ENCODE measurements at regions not wholly inside any gene's neighbourhood (a gene's known extent, or its start where the extent isn't known, plus 50 kb on each side); places are given as distances from the start of the nearest gene placed in this dataset.

GRCh38 chr14:104317492-104317805, 179.1 kb downstream of the KIF26A start:
- no peak overlapping the region for H3K27ac ChIP-seq (ENCODE audit: low read depth, low read length)
- H4K20me1 ChIP-seq (ENCODE audit: insufficient read depth): no peaks in the 10 kb centered on the region
- ATAC-seq (no peak), DNase-seq (ENCODE audit: low read depth, low spot score) (no peak)
- no peaks in the 10 kb centered on the region for H3K9me3 ChIP-seq (ENCODE audit: control insufficient read depth in 1 of 2, insufficient read depth in 1 of 2, low read depth in 1 of 2, low read length in 2 of 2)
- no peak overlapping the region for H3K4me2 ChIP-seq (ENCODE audit: low read length)
- TF ChIP-seq CBX3 (IDR thresholded peaks at IDR 0.05; ENCODE audit: low read depth) (no peak), RAD21 (IDR thresholded peaks at IDR 0.05; ENCODE audit: low read depth) (no peak), FOSL1 (IDR thresholded peaks at IDR 0.05; ENCODE audit: low read depth) (no peak), EZH2phosphoT487 (IDR thresholded peaks at IDR 0.05; ENCODE audit: borderline replicate concordance) (no peak)
- RAD21 ChIA-PET (ENCODE audit: low non-redundant PET in 1 of 2, low total read pairs in 2 of 2, uncharacterized antibody in 2 of 2, unreplicated experiment in 2 of 2): no interaction called here
- intact Hi-C loops (cut with micrococcal nuclease): no loop called here
- POLR2A ChIA-PET: no interaction called here
- H3K36me3 ChIP-seq (ENCODE audit: control insufficient read depth in 1 of 2, insufficient read depth in 2 of 2, low read length in 2 of 2): no peaks in the 10 kb centered on the region
- no peak overlapping the region for H3K9ac ChIP-seq (ENCODE audit: low read length)
- no peaks in the 10 kb centered on the region for H3K4me1 ChIP-seq (ENCODE audit: control insufficient read depth in 1 of 2, insufficient read depth in 2 of 2, low read length in 2 of 2)
- no peaks in the 10 kb centered on the region for H3K9me2 ChIP-seq (ENCODE audit: insufficient read depth)
- H3K27me3 ChIP-seq (ENCODE audit: insufficient read depth, low read length): peaks cover 4% of the 10 kb centered on the region; the same call in 1 of the 2 replicates
- CTCF ChIA-PET: no interaction called here
- H2AFZ ChIP-seq (ENCODE audit: low read depth, low read length, poor library complexity, severe bottlenecking): no peak overlapping the region
- H3K79me2 ChIP-seq (ENCODE audit: insufficient read depth, low read length): no peaks in the 10 kb centered on the region
- H3K4me3 ChIP-seq (replicated peaks in 1 of 2; ENCODE audit: low read depth in 1 of 2, low read length in 2 of 2): no peak overlapping the region
- no TSS peak for BruUV-seq (replicated peaks)

GRCh38 chr14:104317975-104318557, 179.7 kb downstream of the KIF26A start:
- Histone ChIP-seq H4K20me1 (ENCODE audit: insufficient read depth) (no peaks in the 10 kb centered on the region), H3K79me2 (ENCODE audit: insufficient read depth, low read length) (no peaks in the 10 kb centered on the region), H3K9me2 (ENCODE audit: insufficient read depth) (no peaks in the 10 kb centered on the region), H3K9me3 (ENCODE audit: control insufficient read depth in 1 of 2, insufficient read depth in 1 of 2, low read depth in 1 of 2, low read length in 2 of 2) (no peaks in the 10 kb centered on the region), H2AFZ (ENCODE audit: low read depth, low read length, poor library complexity, severe bottlenecking) (no peak overlapping the region), H3K4me1 (ENCODE audit: control insufficient read depth in 1 of 2, insufficient read depth in 2 of 2, low read length in 2 of 2) (no peaks in the 10 kb centered on the region), H3K4me3 (replicated peaks in 1 of 2; ENCODE audit: low read depth in 1 of 2, low read length in 2 of 2) (no peak overlapping the region), H3K4me2 (ENCODE audit: low read length) (no peak overlapping the region), H3K27ac (ENCODE audit: low read depth, low read length) (no peak overlapping the region), H3K36me3 (ENCODE audit: control insufficient read depth in 1 of 2, insufficient read depth in 2 of 2, low read length in 2 of 2) (no peaks in the 10 kb centered on the region), H3K27me3 (ENCODE audit: insufficient read depth, low read length) (no peaks in the 10 kb centered on the region), H3K9ac (ENCODE audit: low read length) (no peak overlapping the region)
- no peak for DNase-seq (ENCODE audit: low read depth, low spot score)
- ATAC-seq: no peak
- intact Hi-C loops (cut with micrococcal nuclease): no loop called here
- RAD21 ChIA-PET (ENCODE audit: low non-redundant PET in 1 of 2, low total read pairs in 2 of 2, uncharacterized antibody in 2 of 2, unreplicated experiment in 2 of 2): no interaction called here
- TF ChIP-seq FOSL1 (IDR thresholded peaks at IDR 0.05; ENCODE audit: low read depth) (no peak), EZH2 (IDR thresholded peaks at IDR 0.05) (no peak), CBX3 (IDR thresholded peaks at IDR 0.05; ENCODE audit: low read depth) (no peak), CEBPB (IDR thresholded peaks at IDR 0.05; ENCODE audit: low read depth) (no peak), CTCF (IDR thresholded peaks at IDR 0.05 in 2 of 3, conservative IDR thresholded peaks at IDR 0.05 in 1 of 3; ENCODE audit: borderline replicate concordance in 1 of 3, insufficient read depth in 1 of 3, low read depth in 2 of 3, low read length in 2 of 3) (no peak), SIN3A (IDR thresholded peaks at IDR 0.05; ENCODE audit: low read depth) (no peak), YY1 (IDR thresholded peaks at IDR 0.05; ENCODE audit: extremely low read depth, insufficient replicate concordance, low read depth, low read length) (no peak), ZNF274 (IDR thresholded peaks at IDR 0.05; ENCODE audit: low read depth, low read length) (no peak), TCF7L2 (IDR thresholded peaks at IDR 0.05; ENCODE audit: borderline replicate concordance, extremely low read depth, insufficient read depth, insufficient read length) (no peak), EGR1 (IDR thresholded peaks at IDR 0.05; ENCODE audit: low read depth) (no peak), JUND (IDR thresholded peaks at IDR 0.05) (no peak), SP1 (IDR thresholded peaks at IDR 0.05; ENCODE audit: low read depth) (no peak), POLR2AphosphoS5 (IDR thresholded peaks at IDR 0.05; ENCODE audit: low read depth, low read length) (no peak)
- TF ChIP-seq, protein P1, sequence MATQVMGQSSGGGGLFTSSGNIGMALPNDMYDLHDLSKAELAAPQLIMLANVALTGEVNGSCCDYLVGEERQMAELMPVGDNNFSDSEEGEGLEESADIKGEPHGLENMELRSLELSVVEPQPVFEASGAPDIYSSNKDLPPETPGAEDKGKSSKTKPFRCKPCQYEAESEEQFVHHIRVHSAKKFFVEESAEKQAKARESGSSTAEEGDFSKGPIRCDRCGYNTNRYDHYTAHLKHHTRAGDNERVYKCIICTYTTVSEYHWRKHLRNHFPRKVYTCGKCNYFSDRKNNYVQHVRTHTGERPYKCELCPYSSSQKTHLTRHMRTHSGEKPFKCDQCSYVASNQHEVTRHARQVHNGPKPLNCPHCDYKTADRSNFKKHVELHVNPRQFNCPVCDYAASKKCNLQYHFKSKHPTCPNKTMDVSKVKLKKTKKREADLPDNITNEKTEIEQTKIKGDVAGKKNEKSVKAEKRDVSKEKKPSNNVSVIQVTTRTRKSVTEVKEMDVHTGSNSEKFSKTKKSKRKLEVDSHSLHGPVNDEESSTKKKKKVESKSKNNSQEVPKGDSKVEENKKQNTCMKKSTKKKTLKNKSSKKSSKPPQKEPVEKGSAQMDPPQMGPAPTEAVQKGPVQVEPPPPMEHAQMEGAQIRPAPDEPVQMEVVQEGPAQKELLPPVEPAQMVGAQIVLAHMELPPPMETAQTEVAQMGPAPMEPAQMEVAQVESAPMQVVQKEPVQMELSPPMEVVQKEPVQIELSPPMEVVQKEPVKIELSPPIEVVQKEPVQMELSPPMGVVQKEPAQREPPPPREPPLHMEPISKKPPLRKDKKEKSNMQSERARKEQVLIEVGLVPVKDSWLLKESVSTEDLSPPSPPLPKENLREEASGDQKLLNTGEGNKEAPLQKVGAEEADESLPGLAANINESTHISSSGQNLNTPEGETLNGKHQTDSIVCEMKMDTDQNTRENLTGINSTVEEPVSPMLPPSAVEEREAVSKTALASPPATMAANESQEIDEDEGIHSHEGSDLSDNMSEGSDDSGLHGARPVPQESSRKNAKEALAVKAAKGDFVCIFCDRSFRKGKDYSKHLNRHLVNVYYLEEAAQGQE (IDR thresholded peaks at IDR 0.05; ENCODE audit: low read depth): no peak
- TF ChIP-seq, protein P2, sequence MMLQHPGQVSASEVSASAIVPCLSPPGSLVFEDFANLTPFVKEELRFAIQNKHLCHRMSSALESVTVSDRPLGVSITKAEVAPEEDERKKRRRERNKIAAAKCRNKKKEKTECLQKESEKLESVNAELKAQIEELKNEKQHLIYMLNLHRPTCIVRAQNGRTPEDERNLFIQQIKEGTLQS (IDR thresholded peaks at IDR 0.05): no peak
- no TSS peak for BruUV-seq (replicated peaks)
- POLR2A ChIA-PET: no interaction called here
- CTCF ChIA-PET: no interaction called here
